Hepatocyte (in vitro differentiated cells): ENCODE measurements at regions not wholly inside any gene's neighbourhood (a gene's known extent, or its start where the extent isn't known, plus 50 kb on each side); places are given as distances from the start of the nearest gene placed in this dataset.
A peak's percentile ranks its signal among the peaks of the same experiment; 100 is the strongest.

Source experiments
- DNase-seq: peaks from one replicate; pipeline ENCODE4 v3.0.0-alpha.2; 2016; ENCODE audit warnings: low spot score
- H2AFZ ChIP-seq: fragments of 200-600 bp; sonication (generic); 2 replicates; pipeline ENCODE4 v1.6.0; 2016; ENCODE audit warnings: antibody characterized with exemption, mild to moderate bottlenecking
- H3K27ac ChIP-seq: fragments of 200-600 bp; sonication (generic); 2 replicates; pipeline ENCODE4 v1.5.1; 2016; ENCODE audit warnings: mild to moderate bottlenecking
- H3K27me3 ChIP-seq: fragments of 200-600 bp; sonication (generic); 2 replicates; pipeline ENCODE4 v1.6.1; 2016
- H3K36me3 ChIP-seq: fragments of 200-600 bp; sonication (generic); replicated peaks from 2 replicates; pipeline ENCODE4 v1.5.1; 2016; ENCODE audit warnings: low read depth; ENCODE audit not compliant: insufficient read depth
- H3K4me1 ChIP-seq: fragments of 200-600 bp; sonication (generic); 2 replicates; pipeline ENCODE4 v1.5.1; 2016; ENCODE audit warnings: mild to moderate bottlenecking, moderate library complexity; ENCODE audit not compliant: insufficient read depth
- H3K4me2 ChIP-seq: fragments of 200-600 bp; sonication (generic); 2 replicates; pipeline ENCODE4 v1.6.0; 2016
- H3K4me3 ChIP-seq: fragments of 200-600 bp; sonication (generic); 2 replicates; pipeline ENCODE4 v1.5.1; 2016; ENCODE audit warnings: mild to moderate bottlenecking
- H3K79me2 ChIP-seq: fragments of 200-600 bp; sonication (generic); 2 replicates; pipeline ENCODE4 v1.6.0; 2017; ENCODE audit warnings: mild to moderate bottlenecking
- H3K9me2 ChIP-seq: fragments of 200-600 bp; sonication (generic); replicated peaks from 2 replicates; pipeline ENCODE4 v1.6.0; 2017; ENCODE audit warnings: mild to moderate bottlenecking; ENCODE audit not compliant: insufficient read depth
- H3K9me3 ChIP-seq: fragments of 200-600 bp; sonication (generic); 2 replicates; pipeline ENCODE4 v1.5.1; 2016; ENCODE audit warnings: low read depth, mild to moderate bottlenecking
- H4K20me1 ChIP-seq: fragments of 200-600 bp; sonication (generic); 2 replicates; pipeline ENCODE4 v1.6.0; 2016; ENCODE audit warnings: mild to moderate bottlenecking; ENCODE audit not compliant: insufficient read depth, poor library complexity, severe bottlenecking
- EZH2 ChIP-seq: fragments of 200-600 bp; sonication (generic); IDR thresholded peaks from 2 replicates; pipeline ENCODE4 v1.6.1; 2016; ENCODE audit warnings: antibody characterized with exemption, mild to moderate bottlenecking, borderline replicate concordance
- EZH2phosphoT487 ChIP-seq: fragments of 200-600 bp; sonication (generic); IDR thresholded peaks from one replicate; pipeline ENCODE4 v1.6.1; 2018; ENCODE audit warnings: antibody characterized with exemption, mild to moderate bottlenecking, low read depth, moderate library complexity; ENCODE audit not compliant: unreplicated experiment, severe bottlenecking
- WGBS: methylation state at CpG from one replicate; pipeline ENCODE4 v1.1.6; 2016; ENCODE audit warnings: low lambda C conversion rate; ENCODE audit errors: missing lambda C conversion rate; 5-methylcytosine and 5-hydroxymethylcytosine counted together
- TF ChIP-seq, protein P1 (sequence below): fragments of 200-600 bp; sonication (generic); IDR thresholded peaks from 2 replicates; pipeline ENCODE4 v1.5.1; 2016; ENCODE audit warnings: antibody characterized with exemption, mild to moderate bottlenecking; ENCODE audit not compliant: poor library complexity

- H3K27me3 ChIP-seq = no peaks in the 10 kb centered on the region
- no peak overlapping the region for H3K4me2 ChIP-seq
- peaks cover 15% of the 10 kb centered on the region for H3K4me1 ChIP-seq
- no peak for TF ChIP-seq EZH2phosphoT487
- no peaks in the 10 kb centered on the region for H3K79me2 ChIP-seq
- H3K36me3 ChIP-seq = no peaks in the 10 kb centered on the region
- H3K9me2 ChIP-seq = no peaks in the 10 kb centered on the region
- 74% methylated on average over 3 of the region's 3 CpGs for WGBS
- H2AFZ ChIP-seq = no peak overlapping the region
- no peaks in the 10 kb centered on the region for H3K9me3 ChIP-seq
- no peaks in the 10 kb centered on the region for H4K20me1 ChIP-seq
- no peak overlapping the region for H3K27ac ChIP-seq
- no peak for DNase-seq
- H3K4me3 ChIP-seq = no peak overlapping the region
Measured at GRCh38 chr5:74401946-74402320, 238.6 kb downstream of the ENC1 start.

DNA sequence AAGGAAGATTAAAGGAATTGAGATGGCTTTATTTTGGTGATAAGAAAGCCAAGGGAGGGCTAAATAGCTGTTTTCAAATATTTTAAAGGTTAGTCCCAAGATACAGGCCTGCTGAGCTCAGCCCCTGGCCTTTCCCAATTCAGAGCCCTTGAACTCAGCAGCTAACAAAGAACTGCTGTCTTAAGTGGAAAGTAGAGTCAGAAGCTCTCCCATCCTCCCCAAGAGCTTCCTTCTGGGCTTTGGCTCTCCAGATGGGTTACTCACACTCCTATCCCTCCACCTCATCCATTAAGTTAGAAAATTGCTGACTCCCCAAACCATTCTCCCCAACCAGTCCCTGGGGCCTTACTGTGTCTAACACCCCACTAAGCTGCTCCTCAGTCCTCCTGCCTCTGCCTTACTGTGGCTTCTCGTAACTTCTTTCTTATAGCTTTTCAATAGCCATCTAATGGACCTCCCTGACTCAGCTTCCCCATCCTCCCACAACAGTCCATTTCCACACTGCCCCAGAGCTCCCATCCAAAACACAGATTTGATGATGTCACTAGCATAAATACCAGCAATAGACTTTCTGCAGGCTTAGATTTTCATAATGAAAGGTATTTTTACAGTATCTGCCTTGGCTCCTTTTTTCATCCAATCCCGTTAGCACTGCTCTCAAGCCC, 239.1 kb downstream of the ENC1 start:
- no peaks in the 10 kb centered on the region for H3K36me3 ChIP-seq
- H3K79me2 ChIP-seq = no peaks in the 10 kb centered on the region
- WGBS = 75% methylated on average over 2 of the region's 2 CpGs
- peak overlapping the region; percentile 31 for H3K27ac ChIP-seq
- TF ChIP-seq EZH2 = no peak
- TF ChIP-seq, protein P1, sequence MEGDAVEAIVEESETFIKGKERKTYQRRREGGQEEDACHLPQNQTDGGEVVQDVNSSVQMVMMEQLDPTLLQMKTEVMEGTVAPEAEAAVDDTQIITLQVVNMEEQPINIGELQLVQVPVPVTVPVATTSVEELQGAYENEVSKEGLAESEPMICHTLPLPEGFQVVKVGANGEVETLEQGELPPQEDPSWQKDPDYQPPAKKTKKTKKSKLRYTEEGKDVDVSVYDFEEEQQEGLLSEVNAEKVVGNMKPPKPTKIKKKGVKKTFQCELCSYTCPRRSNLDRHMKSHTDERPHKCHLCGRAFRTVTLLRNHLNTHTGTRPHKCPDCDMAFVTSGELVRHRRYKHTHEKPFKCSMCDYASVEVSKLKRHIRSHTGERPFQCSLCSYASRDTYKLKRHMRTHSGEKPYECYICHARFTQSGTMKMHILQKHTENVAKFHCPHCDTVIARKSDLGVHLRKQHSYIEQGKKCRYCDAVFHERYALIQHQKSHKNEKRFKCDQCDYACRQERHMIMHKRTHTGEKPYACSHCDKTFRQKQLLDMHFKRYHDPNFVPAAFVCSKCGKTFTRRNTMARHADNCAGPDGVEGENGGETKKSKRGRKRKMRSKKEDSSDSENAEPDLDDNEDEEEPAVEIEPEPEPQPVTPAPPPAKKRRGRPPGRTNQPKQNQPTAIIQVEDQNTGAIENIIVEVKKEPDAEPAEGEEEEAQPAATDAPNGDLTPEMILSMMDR = no peak
- TF ChIP-seq EZH2phosphoT487 = no peak
- no peaks in the 10 kb centered on the region for H3K9me2 ChIP-seq
- H3K27me3 ChIP-seq = no peaks in the 10 kb centered on the region
- H3K9me3 ChIP-seq = no peaks in the 10 kb centered on the region
- H3K4me3 ChIP-seq = no peak overlapping the region
- no peak overlapping the region for H2AFZ ChIP-seq
- peaks cover 13% of the 10 kb centered on the region for H3K4me1 ChIP-seq
- no peak overlapping the region for H3K4me2 ChIP-seq
- no peak for DNase-seq
- no peaks in the 10 kb centered on the region for H4K20me1 ChIP-seq

GRCh38 chr5:74400067-74400466, 240.5 kb downstream of the ENC1 start:
- Histone ChIP-seq H3K27ac (no peak overlapping the region), H3K27me3 (no peaks in the 10 kb centered on the region), H3K79me2 (no peaks in the 10 kb centered on the region), H4K20me1 (no peaks in the 10 kb centered on the region), H3K4me1 (peaks cover 16% of the 10 kb centered on the region), H3K4me2 (no peak overlapping the region), H3K9me3 (no peaks in the 10 kb centered on the region), H3K4me3 (no peak overlapping the region), H3K36me3 (no peaks in the 10 kb centered on the region), H2AFZ (no peak overlapping the region), H3K9me2 (no peaks in the 10 kb centered on the region)
- TF ChIP-seq EZH2 = no peak
- TF ChIP-seq, protein P1 = no peak
- TF ChIP-seq EZH2phosphoT487 = no peak
- DNase-seq = no peak
- WGBS = 97% methylated on average over 2 of the region's 2 CpGs

DNA sequence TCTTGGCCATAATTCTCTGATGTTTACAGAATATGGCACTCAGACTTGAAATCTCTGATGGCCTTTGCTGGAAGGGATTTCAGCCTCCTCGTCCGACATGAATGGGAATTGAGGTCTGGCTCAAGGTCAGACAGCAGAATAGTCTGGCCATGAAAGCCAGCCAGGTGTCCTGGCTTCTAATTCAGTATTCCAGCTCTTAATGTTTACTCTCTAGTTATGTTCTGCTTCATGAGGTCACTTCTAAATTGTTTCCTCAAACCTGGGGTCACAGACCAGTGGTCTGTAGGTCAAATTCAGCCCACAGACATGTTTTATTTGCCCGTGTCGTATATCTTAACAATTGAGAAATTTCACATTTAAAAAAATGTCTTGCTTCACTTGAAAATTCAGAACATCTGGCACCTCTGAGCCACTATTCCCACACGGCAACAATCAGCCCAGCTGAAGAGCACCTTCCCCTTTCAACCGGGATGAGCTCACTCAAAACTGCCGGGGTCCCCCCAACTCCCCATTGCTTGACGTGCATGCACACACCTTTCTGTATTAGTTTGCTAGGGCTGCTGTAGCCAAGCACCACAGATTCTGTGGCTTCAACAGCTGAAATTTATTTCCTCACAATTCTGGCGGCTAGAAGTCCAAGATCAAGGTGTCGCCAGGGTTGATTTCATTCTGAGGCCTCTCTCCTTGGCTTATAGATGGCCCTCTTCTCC, 243.5 kb downstream of the ENC1 start:
- H3K9me3 ChIP-seq = no peaks in the 10 kb centered on the region

More for the DNA sequence above, 243.5 kb downstream of the ENC1 start:
- no peak for TF ChIP-seq EZH2phosphoT487
- TF ChIP-seq, protein P1 = no peak
- TF ChIP-seq EZH2 = no peak
- H3K4me3 ChIP-seq = no peak overlapping the region
- no peaks in the 10 kb centered on the region for H3K79me2 ChIP-seq
- no peak overlapping the region for H3K27ac ChIP-seq
- 77% methylated on average over 10 of the region's 10 CpGs for WGBS
- H3K36me3 ChIP-seq = no peaks in the 10 kb centered on the region
- no peaks in the 10 kb centered on the region for H4K20me1 ChIP-seq
- no peaks in the 10 kb centered on the region for H3K9me2 ChIP-seq
- H3K4me1 ChIP-seq = peaks cover 29% of the 10 kb centered on the region
- no peak for DNase-seq
- no peak overlapping the region for H2AFZ ChIP-seq
- H3K27me3 ChIP-seq = no peaks in the 10 kb centered on the region
- no peak overlapping the region for H3K4me2 ChIP-seq
